Stomach (tissue), 8 donors: ENCODE measurements at regions not wholly inside any gene's neighbourhood (a gene's known extent, or its start where the extent isn't known, plus 50 kb on each side); places are given as distances from the start of the nearest gene placed in this dataset.

Experiments
- DNase-seq, 2 donors: peaks; one replicate each; pipeline versions ENCODE4 v3.0.0 to v3.0.0-alpha.2; 2013 to 2019
- H3K27ac ChIP-seq, 5 donors: fragments of 200-600 bp in 4 of 5; sonication (generic) in 4 of 5; one replicate each; pipeline ENCODE4 v1.5.1; 2013 to 2019; ENCODE audit warnings: mild to moderate bottlenecking in 1 of 5, moderate library complexity in 1 of 5
- H3K27me3 ChIP-seq, 3 donors: fragments of 200-600 bp; sonication (generic); one replicate each; pipeline ENCODE4 v1.5.1; 2017 to 2019; ENCODE audit warnings: mixed run types in 1 of 3
- H3K36me3 ChIP-seq, 4 donors: fragments of 200-600 bp; sonication (generic); 1 replicate in 3 of 4; 2 replicates in 1 of 4; pipeline ENCODE4 v1.5.1; 2016 to 2019
- H3K4me1 ChIP-seq, 4 donors: fragments of 200-600 bp; sonication (generic); one replicate each; pipeline ENCODE4 v1.5.1; 2016 to 2019
- H3K4me3 ChIP-seq, 4 donors: fragments of 200-600 bp; sonication (generic) in 3 of 4; one replicate each; pipeline ENCODE4 v1.5.1; 2016 to 2019; ENCODE audit warnings: mild to moderate bottlenecking in 1 of 4
- H3K9me3 ChIP-seq, 4 donors: fragments of 200-600 bp; sonication (generic); one replicate each; pipeline ENCODE4 v1.5.1; 2016 to 2019
- CTCF ChIP-seq, 7 experiments: fragments of 450-650 bp in 4 of 7; fragments of 200-600 bp in 3 of 7; sonication (generic) in 3 of 7; IDR thresholded peaks; one replicate each; pipeline ENCODE4 v1.5.1; 2016 to 2019; ENCODE audit warnings: antibody characterized with exemption in 7 of 7, control low read depth in 2 of 7, mild to moderate bottlenecking in 1 of 7
- EP300 ChIP-seq: sonication (generic); formaldehyde crosslinking; IDR thresholded peaks from one replicate; pipeline ENCODE4 v1.6.1; 2017; ENCODE audit warnings: antibody characterized with exemption
- POLR2A ChIP-seq, 4 donors: fragments of 450-650 bp; IDR thresholded peaks; one replicate each; pipeline ENCODE4 v1.6.1; 2016; ENCODE audit warnings: antibody characterized with exemption in 4 of 4, control low read depth in 2 of 4, mild to moderate bottlenecking in 1 of 4, moderate library complexity in 1 of 4
- POLR2AphosphoS5 ChIP-seq, 3 donors: sonication (generic); formaldehyde crosslinking; IDR thresholded peaks; one replicate each; pipeline ENCODE4 v1.6.1; 2016; ENCODE audit warnings: antibody characterized with exemption in 3 of 3
- WGBS, 5 donors: extraction: QIAGEN DNeasy Blood & Tissue Kit in 3 of 5; methylation state at CpG; one replicate each; pipeline versions ENCODE4 v1.1.5 to v1.1.7; 2013 to 2018; 5-methylcytosine and 5-hydroxymethylcytosine counted together
- intact Hi-C: fragments of 100-400 bp; cut with DNase I; formaldehyde crosslinking; loops from one replicate; pipeline ENCODE4 v1.15.1; 2023; ENCODE audit warnings: low total_unique reads
- donor health status: healthy with polysubstance abuse.
- donor health status: Bipolar disorder and iron deficiency.
- donor health status: healthy.

- H3K4me1 ChIP-seq: no peaks in the 10 kb centered on the region
- H3K4me3 ChIP-seq: no peak overlapping the region
- no peaks in the 10 kb centered on the region for H3K27me3 ChIP-seq
- no peak overlapping the region for H3K27ac ChIP-seq
- no peaks in the 10 kb centered on the region for H3K9me3 ChIP-seq
- WGBS, 5 donors: 74 to 93% (median 86%) methylated on average over 1 of the region's 1 CpG
- intact Hi-C loops: no loop called here
- H3K36me3 ChIP-seq: no peaks in the 10 kb centered on the region
- no peak for DNase-seq
- TF ChIP-seq POLR2AphosphoS5 (IDR thresholded peaks at IDR 0.05): no peak
- no peak for TF ChIP-seq CTCF (IDR thresholded peaks at IDR 0.05)
- TF ChIP-seq EP300: no peak
- no peak for TF ChIP-seq POLR2A (IDR thresholded peaks at IDR 0.05)
These were observed 107.7 kb upstream of the HTR2A start for GRCh38 chr13:47004540-47004939.

GRCh38 chr13:47004027-47004426 is 107.2 kb upstream of the HTR2A start:
- no peaks in the 10 kb centered on the region for H3K9me3 ChIP-seq
- no peaks in the 10 kb centered on the region for H3K27me3 ChIP-seq
- H3K4me3 ChIP-seq: no peak overlapping the region
- no peak overlapping the region for H3K27ac ChIP-seq
- WGBS, 5 donors: 50 to 72% (median 54%) methylated on average over 2 of the region's 2 CpGs
- H3K4me1 ChIP-seq: no peaks in the 10 kb centered on the region
- TF ChIP-seq POLR2AphosphoS5 (IDR thresholded peaks at IDR 0.05) (no peak), CTCF (IDR thresholded peaks at IDR 0.05) (no peak), EP300 (no peak), POLR2A (IDR thresholded peaks at IDR 0.05) (no peak)
- no peaks in the 10 kb centered on the region for H3K36me3 ChIP-seq
- peak in 1 of 2 donors; percentile 18 for DNase-seq
- intact Hi-C loops: no loop called here

- no peak for TF ChIP-seq EP300
- TF ChIP-seq POLR2AphosphoS5 (IDR thresholded peaks at IDR 0.05): no peak
- TF ChIP-seq POLR2A (IDR thresholded peaks at IDR 0.05): no peak
- TF ChIP-seq CTCF (IDR thresholded peaks at IDR 0.05): no peak
- H3K27ac ChIP-seq: no peak overlapping the region
- intact Hi-C loops: no loop called here
- WGBS, 5 donors: 67 to 77% (median 72%) methylated on average over 3 of the region's 3 CpGs
- H3K9me3 ChIP-seq: no peaks in the 10 kb centered on the region
- H3K4me3 ChIP-seq: no peak overlapping the region
- no peaks in the 10 kb centered on the region for H3K4me1 ChIP-seq
- DNase-seq: no peak
- no peaks in the 10 kb centered on the region for H3K36me3 ChIP-seq
- no peaks in the 10 kb centered on the region for H3K27me3 ChIP-seq
These were observed 103.3 kb upstream of the HTR2A start for GRCh38 chr13:47000165-47000564.

GRCh38 chr13:46996316-46997030 is 99.6 kb upstream of the HTR2A start:
- Histone ChIP-seq H3K9me3 (no peaks in the 10 kb centered on the region), H3K36me3 (no peaks in the 10 kb centered on the region), H3K27me3 (no peaks in the 10 kb centered on the region), H3K4me3 (no peak overlapping the region), H3K27ac (no peak overlapping the region), H3K4me1 (no peaks in the 10 kb centered on the region)
- TF ChIP-seq CTCF (IDR thresholded peaks at IDR 0.05) (no peak), EP300 (no peak), POLR2A (IDR thresholded peaks at IDR 0.05) (no peak), POLR2AphosphoS5 (IDR thresholded peaks at IDR 0.05) (no peak)
- no peak for DNase-seq
- intact Hi-C loops: no loop called here
- 80 to 89% (median 86%) methylated on average over 4 of the region's 4 CpGs for WGBS, 5 donors
